ENCODE measurements at regions not wholly inside any gene's neighbourhood (a gene's known extent, or its start where the extent isn't known, plus 50 kb on each side); places are given as distances from the start of the nearest gene placed in this dataset.
"Not testable (repeated sequence)": the region's sequence is repeated elsewhere in the genome, so short reads cannot be mapped to it uniquely, and the experiment has no call there.

DNA sequence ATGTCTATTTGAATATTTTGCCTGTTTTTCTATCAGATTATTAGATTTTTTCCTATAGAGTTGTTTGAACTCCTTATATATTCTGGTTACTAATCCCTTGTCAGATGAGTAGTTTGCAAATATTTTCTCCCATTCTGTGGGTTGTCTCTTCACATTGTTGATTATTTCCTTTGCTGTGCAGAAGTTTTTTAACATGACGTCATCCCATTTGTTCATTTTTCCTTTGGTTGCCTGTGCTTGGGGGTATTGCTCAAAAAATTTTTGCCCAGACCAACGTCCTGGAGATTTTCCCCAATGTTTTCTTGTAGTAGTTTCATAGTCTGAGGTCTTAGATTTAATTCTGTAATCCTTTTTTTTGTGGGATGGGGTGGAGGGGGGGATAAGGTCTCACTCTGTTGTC lies 168.7 kb upstream of the NFIA start:
- not testable (repeated sequence) for DNase-seq

DNA sequence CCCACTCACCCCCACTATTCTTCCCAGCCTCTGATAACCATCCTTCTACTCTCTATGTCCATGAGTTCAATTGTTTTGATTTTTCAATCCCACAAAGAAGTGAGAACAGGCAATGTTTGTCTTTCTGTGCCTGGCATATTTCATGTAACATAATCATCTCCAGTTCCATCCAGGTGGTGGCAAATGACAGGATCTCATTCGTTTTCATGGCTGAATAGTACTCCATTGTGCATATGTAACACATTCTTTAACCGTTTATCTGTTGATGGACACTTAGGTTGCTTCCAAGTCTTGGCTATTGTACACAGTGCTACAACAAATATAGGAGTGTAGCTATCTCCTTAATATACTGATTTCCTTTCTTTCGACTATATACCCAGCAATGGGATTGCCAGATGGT lies 169.3 kb upstream of the NFIA start:
- DNase-seq = no peak

GRCh38 chr1:60911966-60912697 lies 170.2 kb upstream of the NFIA start:
- no peak for DNase-seq

DNA sequence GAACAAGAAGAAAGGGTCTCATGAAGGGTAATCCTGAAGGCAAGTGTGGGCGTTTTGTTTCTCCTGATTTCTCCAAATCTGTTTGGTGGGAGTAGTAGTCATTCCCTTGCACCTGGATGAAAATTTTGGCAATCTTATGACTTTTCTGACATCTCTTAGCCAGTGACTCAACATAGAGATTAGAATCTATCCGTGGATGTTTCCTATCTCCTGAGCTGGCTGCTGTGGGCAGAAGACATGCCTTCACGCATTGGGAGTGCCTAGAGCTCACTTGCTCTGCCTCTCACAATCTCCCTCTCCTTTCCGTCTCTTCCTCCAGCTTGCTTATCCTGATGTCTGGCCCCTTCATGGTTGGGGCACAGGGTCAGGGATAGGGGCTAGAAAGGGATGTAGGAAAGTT lies 174.2 kb upstream of the NFIA start:
- DNase-seq = no peak

- DNase-seq = no peak
Observed at GRCh38 chr1:60906526-60906925, 175.8 kb upstream of the NFIA start.

GRCh38 chr1:60906039-60906438 lies 176.3 kb upstream of the NFIA start:
- DNase-seq = no peak

- DNase-seq = no peak
Observed at GRCh38 chr1:60904099-60904851, 178.1 kb upstream of the NFIA start.

- no peak for DNase-seq
Observed at GRCh38 chr1:60903591-60903990, 178.8 kb upstream of the NFIA start.

DNA sequence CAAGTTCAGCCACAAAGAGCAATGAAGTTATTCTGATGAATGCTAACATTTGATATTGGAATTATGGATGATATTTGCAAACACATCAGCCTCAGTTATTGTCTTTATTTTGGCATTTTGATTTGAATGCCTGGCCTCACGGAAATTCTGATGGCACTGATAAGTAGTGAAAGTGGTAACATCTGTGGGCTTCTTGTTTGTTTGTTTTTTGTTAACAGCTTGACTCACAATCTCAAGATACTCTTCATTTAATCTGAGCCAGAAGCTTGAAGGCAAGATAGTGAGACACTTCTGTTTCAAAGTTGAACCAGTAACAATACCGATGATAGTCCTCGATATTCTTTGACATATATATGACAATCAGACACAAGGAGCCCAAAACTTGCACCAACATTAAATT lies 182.9 kb upstream of the NFIA start:
- DNase-seq = no peak

DNA sequence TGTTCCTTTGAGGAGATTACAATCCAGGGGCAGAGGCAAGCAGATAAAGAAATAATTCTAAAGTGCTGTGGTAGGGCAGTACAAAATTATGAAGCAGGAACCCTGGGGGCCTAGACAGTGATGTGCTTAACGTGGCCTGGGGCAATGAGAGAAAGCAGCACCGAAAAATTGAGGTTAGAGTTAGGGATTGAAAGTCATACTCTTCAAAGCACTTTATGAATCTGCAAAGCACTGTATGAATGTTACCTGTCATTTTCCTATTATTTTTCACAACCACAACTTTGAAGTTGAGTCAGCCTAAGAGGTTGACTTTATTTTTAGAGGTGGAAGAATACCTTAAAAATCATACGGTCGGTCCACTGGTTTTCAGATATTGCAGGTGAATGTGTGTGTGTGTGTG lies 183.4 kb upstream of the NFIA start:
- no peak for DNase-seq

DNA sequence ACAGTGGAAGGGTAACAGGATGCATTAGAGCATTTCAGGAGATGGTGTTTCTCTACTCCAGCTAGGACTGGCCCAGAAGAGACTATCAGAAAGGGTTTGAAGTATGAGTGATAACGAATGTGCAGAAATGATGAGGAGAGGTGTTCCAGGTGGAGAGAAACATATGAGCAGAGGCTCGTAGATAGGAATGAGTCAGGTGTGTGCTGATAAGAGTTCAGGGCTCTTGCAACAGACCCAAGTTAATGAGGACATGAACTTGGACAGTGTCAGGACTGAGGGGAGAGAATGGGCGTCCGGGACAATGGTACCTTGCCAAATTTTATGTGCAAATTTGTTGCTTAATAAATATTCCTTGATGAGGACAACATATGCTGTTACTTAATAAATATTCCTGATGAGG lies 183.9 kb upstream of the NFIA start:
- no peak for DNase-seq

DNA sequence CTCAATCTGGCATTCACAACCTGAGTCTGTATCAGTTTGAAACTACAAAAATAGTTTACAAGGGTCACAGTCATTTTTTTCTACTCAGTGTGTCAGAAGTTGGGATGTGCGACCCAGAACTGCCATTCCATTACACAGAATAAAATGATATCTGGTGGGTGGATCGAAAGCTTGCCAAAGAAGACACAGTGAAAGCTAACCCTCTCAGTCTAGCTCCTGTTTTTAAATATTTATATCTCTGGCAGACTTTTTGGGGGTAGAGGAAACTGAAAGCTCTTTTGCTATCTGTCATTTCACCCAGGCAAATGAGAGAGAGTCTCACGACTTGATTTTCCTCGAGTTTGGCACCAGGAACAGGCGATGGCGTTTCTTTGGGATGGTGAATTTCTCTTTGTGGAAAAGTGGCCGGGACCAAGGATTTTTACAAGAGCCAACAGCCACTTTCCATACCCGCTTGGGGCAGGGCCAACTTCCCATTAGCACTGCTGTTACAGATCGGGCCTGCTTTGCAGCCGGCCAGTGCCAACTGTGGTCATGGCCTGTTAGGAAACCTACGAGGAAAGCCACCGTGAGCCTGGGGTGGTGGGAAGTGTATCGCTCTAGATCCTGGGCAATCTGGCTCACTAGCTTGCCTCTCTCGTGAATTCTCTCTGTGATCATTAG lies 185.5 kb upstream of the NFIA start:
- DNase-seq = no peak

DNA sequence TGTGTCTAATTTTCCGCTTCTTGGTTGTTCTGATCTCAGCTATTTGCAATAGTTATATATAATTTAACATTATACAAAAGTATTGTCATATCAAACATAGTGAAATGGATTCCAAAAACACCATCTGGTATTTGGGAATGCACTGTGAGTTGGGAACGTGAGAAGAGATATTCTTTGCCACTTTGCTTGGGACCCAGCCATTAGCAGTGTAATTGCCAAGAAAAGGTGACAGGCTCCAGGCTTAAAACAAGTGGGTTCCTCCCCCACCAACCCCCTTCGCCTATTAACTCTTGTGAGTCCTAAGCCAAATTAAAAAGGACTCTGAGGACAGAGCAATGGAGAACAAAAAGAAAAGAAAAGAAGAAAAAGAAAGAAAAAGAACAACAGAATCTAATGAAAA lies 186.7 kb upstream of the NFIA start:
- DNase-seq = no peak

- DNase-seq = no peak
Observed at GRCh38 chr1:60895252-60895651, 187.1 kb upstream of the NFIA start.

DNA sequence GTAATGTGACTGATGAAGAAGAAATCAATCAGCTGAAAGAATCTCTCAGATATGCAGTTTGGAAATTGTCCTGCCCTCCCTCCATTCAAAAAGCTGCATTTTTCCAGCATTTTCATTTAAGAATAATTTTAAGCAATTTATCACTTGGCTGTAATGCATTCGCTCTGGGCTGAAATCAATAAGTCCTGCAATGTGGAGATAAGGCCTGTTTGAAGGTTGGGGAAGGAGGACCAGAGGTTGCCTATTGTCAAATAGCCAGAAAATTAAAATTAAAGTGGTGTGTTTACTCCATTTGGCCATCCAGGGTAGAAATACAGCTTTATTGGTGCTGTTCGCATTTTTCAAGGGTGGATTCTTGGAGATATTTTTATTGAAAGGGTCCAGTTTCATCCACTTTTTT lies 187.6 kb upstream of the NFIA start:
- no peak for DNase-seq

DNA sequence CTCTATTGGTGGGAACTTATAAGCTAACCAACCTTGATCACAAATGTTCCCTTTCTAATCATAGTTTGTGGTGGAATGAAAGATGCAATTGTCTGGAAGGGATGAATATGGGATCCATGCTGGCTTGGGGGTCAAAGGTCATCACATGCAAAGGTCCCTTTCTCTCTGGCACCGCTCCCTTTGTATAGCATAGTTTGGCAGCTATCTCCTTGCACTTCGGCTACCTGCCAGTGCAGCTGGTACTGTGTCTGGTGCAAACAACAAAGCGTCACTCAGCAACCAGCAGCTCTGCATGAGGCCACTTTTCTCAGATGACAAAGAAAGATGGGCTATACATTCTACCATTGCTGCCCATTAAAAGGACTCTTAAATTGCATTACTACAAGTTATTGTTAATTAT lies 188.2 kb upstream of the NFIA start:
- no peak for DNase-seq

- DNase-seq = no peak
Observed at GRCh38 chr1:60893136-60893930, 189.0 kb upstream of the NFIA start.

DNA sequence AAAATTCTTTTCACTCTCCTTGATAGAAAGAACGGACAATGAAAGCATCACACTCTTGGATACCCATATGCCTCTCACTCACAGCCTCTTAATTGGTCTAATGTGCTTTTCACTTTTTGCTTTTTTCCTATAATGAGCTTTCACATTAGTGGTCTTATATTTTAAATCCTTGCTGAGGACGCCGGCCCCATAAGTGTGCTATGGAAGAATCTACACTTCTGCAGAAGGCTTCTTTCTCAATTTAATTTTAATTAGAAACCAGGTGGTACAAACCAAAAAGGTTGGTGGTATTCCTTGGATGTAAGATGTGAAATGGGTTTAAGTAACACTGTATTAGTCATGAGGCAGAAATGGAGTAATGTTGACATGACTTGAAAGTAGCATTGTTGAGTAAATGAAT lies 190.6 kb upstream of the NFIA start:
- no peak for DNase-seq

DNA sequence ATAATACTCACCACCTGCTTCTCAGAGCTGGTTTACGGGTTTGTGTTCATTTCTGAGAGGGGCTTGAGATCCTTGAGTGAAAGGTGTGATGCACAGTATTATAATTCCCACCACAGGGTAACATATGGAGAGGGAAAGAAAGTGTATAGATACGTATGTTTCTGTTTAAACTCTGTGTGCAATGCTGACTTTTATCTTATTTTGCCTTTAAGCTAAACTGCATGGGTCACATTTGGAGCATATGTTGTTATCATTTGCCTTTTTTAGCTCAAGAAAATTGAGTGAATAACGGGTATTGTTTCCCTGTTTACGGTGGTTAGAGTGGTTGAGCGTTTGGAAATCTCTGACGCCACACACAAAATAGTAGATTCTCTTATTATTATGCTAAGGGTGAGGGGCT lies 191.1 kb upstream of the NFIA start:
- DNase-seq = no peak

GRCh38 chr1:60890664-60891063 lies 191.7 kb upstream of the NFIA start:
- no peak for DNase-seq

DNA sequence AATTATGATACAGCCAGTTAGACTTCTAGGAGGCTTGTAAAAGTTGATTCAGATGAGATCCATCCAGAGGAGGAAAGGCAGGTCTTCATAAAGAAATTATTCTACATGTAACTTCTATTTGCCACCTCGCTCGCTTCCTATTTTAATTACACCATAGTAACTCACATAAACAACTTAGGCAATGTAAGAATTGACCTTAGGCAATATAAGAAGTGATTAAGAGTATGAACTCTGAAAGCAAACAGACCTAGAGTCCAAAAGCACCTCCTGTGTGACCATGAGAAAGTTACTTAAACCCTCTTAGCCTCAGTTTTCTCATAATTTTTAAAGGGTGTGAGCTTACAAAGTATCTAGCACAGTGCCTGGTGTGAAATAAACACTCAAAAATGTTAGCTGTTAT lies 192.7 kb upstream of the NFIA start:
- DNase-seq = no peak

- no peak for DNase-seq
Observed at GRCh38 chr1:60888126-60888525, 194.2 kb upstream of the NFIA start.

DNA sequence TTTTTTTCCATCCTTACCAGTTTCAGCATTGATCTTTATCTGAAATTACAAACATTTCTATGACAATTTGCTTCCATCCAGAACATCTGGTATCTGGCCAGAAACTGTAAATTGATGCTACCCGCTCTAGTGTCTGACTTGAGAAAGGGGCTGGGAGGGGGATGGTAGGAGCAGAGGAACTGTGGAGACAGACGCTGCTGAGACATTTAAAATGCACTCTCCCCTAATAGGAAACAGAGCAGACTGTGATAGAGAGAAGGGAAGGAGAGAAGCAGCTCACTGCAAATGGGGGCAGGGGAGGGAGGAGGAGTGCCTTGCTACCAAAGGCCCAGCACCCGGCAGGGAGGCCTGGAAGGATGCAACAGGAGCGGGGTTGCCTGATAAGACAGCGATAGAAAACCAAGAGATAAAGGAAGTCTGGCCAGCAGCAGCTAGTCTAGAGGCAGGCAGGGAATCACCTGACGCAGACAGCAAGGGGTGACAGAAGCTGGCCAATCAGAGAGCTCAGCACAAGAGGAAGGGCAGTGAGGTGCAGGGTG lies 195.5 kb upstream of the NFIA start:
- DNase-seq = no peak
